HCT116 (cell line): ENCODE measurements at regions not wholly inside any gene's neighbourhood (a gene's known extent, or its start where the extent isn't known, plus 50 kb on each side); places are given as distances from the start of the nearest gene placed in this dataset.

Source experiments
- ELF1 ChIP-seq: IDR thresholded peaks from 2 replicates; pipeline ENCODE4 v1.6.1; 2012; ENCODE audit warnings: low read depth, borderline replicate concordance
- EZH2 ChIP-seq: fragments of 200-600 bp; sonication (generic); IDR thresholded peaks from 2 replicates; pipeline ENCODE4 v1.6.1; 2017; ENCODE audit warnings: antibody characterized with exemption, mixed run types
- EZH2phosphoT487 ChIP-seq: fragments of 200-600 bp; IDR thresholded peaks from 2 replicates; pipeline ENCODE4 v1.6.1; 2018; ENCODE audit warnings: antibody characterized with exemption, borderline replicate concordance
- FOSL1 ChIP-seq: IDR thresholded peaks from 2 replicates; pipeline ENCODE4 v1.6.1; 2012; ENCODE audit warnings: low read depth
- POLR2A ChIP-seq: IDR thresholded peaks from 2 replicates; pipeline ENCODE4 v1.7.0; 2011; ENCODE audit warnings: borderline replicate concordance; ENCODE audit not compliant: insufficient read depth, insufficient read length; ENCODE audit errors: extremely low read depth
- POLR2AphosphoS5 ChIP-seq: IDR thresholded peaks from 2 replicates; pipeline ENCODE4 v1.6.1; 2011; ENCODE audit warnings: mild to moderate bottlenecking, low read depth, low read length, moderate library complexity
- RAD21 ChIP-seq: IDR thresholded peaks from 2 replicates; pipeline ENCODE4 v1.6.1; 2012; ENCODE audit warnings: low read depth, mild to moderate bottlenecking
- REST ChIP-seq: IDR thresholded peaks from 2 replicates; pipeline ENCODE4 v1.6.1; 2012; ENCODE audit warnings: low read depth
- SIN3A ChIP-seq: IDR thresholded peaks from 2 replicates; pipeline ENCODE4 v1.6.1; 2012; ENCODE audit warnings: low read depth
- SP1 ChIP-seq: IDR thresholded peaks from 2 replicates; pipeline ENCODE4 v1.6.1; 2012; ENCODE audit warnings: low read depth
- YY1 ChIP-seq: IDR thresholded peaks from 2 replicates; pipeline ENCODE4 v1.6.1; 2011; ENCODE audit warnings: low read length, low read depth, moderate library complexity, mild to moderate bottlenecking; ENCODE audit not compliant: insufficient replicate concordance; ENCODE audit errors: extremely low read depth
- TF ChIP-seq, protein P1 (sequence below), 3 experiments: fragments of 200-600 bp in 1 of 3; sonication (generic) in 1 of 3; IDR thresholded peaks in 2 of 3; conservative IDR thresholded peaks in 1 of 3; 2 replicates each; pipeline ENCODE4 v1.5.1; 2012 to 2017; ENCODE audit warnings: low read depth in 2 of 3, low read length in 2 of 3, antibody characterized with exemption in 1 of 3, borderline replicate concordance in 1 of 3, control low read depth in 1 of 3, mild to moderate bottlenecking in 1 of 3, mixed read lengths in 1 of 3, mixed run types in 1 of 3, moderate library complexity in 1 of 3; ENCODE audit not compliant: insufficient read depth in 1 of 3
- TF ChIP-seq, protein P2 (sequence below): IDR thresholded peaks from 2 replicates; pipeline ENCODE4 v1.6.1; 2011; ENCODE audit warnings: mild to moderate bottlenecking, low read length, moderate library complexity; ENCODE audit not compliant: insufficient replicate concordance; ENCODE audit errors: extremely low read depth
- TF ChIP-seq, protein P3 (sequence below): IDR thresholded peaks from 2 replicates; pipeline ENCODE4 v1.6.1; 2012

- TF ChIP-seq FOSL1: no peak
- TF ChIP-seq SP1: no peak
- no peak for TF ChIP-seq RAD21
- no peak for TF ChIP-seq POLR2AphosphoS5
- no peak for TF ChIP-seq YY1
- TF ChIP-seq, protein P1, sequence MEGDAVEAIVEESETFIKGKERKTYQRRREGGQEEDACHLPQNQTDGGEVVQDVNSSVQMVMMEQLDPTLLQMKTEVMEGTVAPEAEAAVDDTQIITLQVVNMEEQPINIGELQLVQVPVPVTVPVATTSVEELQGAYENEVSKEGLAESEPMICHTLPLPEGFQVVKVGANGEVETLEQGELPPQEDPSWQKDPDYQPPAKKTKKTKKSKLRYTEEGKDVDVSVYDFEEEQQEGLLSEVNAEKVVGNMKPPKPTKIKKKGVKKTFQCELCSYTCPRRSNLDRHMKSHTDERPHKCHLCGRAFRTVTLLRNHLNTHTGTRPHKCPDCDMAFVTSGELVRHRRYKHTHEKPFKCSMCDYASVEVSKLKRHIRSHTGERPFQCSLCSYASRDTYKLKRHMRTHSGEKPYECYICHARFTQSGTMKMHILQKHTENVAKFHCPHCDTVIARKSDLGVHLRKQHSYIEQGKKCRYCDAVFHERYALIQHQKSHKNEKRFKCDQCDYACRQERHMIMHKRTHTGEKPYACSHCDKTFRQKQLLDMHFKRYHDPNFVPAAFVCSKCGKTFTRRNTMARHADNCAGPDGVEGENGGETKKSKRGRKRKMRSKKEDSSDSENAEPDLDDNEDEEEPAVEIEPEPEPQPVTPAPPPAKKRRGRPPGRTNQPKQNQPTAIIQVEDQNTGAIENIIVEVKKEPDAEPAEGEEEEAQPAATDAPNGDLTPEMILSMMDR (IDR thresholded peaks at IDR 0.05 in 2 of 3, conservative IDR thresholded peaks at IDR 0.05 in 1 of 3; ENCODE audit: borderline replicate concordance in 1 of 3, insufficient read depth in 1 of 3, low read depth in 2 of 3, low read length in 2 of 3): no peak
- TF ChIP-seq POLR2A: no peak
- no peak for TF ChIP-seq EZH2phosphoT487
- TF ChIP-seq EZH2: no peak
- TF ChIP-seq, protein P2, sequence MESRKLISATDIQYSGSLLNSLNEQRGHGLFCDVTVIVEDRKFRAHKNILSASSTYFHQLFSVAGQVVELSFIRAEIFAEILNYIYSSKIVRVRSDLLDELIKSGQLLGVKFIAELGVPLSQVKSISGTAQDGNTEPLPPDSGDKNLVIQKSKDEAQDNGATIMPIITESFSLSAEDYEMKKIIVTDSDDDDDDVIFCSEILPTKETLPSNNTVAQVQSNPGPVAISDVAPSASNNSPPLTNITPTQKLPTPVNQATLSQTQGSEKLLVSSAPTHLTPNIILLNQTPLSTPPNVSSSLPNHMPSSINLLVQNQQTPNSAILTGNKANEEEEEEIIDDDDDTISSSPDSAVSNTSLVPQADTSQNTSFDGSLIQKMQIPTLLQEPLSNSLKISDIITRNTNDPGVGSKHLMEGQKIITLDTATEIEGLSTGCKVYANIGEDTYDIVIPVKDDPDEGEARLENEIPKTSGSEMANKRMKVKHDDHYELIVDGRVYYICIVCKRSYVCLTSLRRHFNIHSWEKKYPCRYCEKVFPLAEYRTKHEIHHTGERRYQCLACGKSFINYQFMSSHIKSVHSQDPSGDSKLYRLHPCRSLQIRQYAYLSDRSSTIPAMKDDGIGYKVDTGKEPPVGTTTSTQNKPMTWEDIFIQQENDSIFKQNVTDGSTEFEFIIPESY: no peak
- TF ChIP-seq REST: no peak
- TF ChIP-seq, protein P3, sequence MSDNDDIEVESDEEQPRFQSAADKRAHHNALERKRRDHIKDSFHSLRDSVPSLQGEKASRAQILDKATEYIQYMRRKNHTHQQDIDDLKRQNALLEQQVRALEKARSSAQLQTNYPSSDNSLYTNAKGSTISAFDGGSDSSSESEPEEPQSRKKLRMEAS: no peak
- TF ChIP-seq SIN3A: no peak
- TF ChIP-seq ELF1: no peak
Measured at GRCh38 chr7:77473229-77474005, 57.3 kb upstream of the GSAP start.
